HepG2 (cell line): ENCODE measurements at regions not wholly inside any gene's neighbourhood (a gene's known extent, or its start where the extent isn't known, plus 50 kb on each side); places are given as distances from the start of the nearest gene placed in this dataset.

Experiments used
- ADNP ChIP-seq: sonication (generic); formaldehyde crosslinking; IDR thresholded peaks from 2 replicates; pipeline ENCODE4 v1.4.0; 2020; ENCODE audit warnings: missing genetic modification reagents
- ARID2 ChIP-seq: sonication (generic); formaldehyde crosslinking; IDR thresholded peaks from 2 replicates; pipeline ENCODE4 v1.8.1; 2022; ENCODE audit warnings: mild to moderate bottlenecking, missing genetic modification reagents, borderline replicate concordance
- ATF1 ChIP-seq: IDR thresholded peaks from 2 replicates; pipeline ENCODE4 v1.6.1; 2016; ENCODE audit warnings: mild to moderate bottlenecking, control low read depth
- CTCF ChIP-seq: sonication (generic); formaldehyde crosslinking; IDR thresholded peaks from 2 replicates; pipeline ENCODE4 v1.5.0; 2020; ENCODE audit warnings: mild to moderate bottlenecking, missing genetic modification reagents, moderate library complexity
- HHEX ChIP-seq: IDR thresholded peaks from 2 replicates; pipeline ENCODE4 v1.6.1; 2016; ENCODE audit warnings: control low read depth
- KAT7 ChIP-seq: IDR thresholded peaks from 2 replicates; pipeline ENCODE4 v1.6.1; 2018; ENCODE audit warnings: borderline replicate concordance, missing compliant biosample characterization
- KLF11 ChIP-seq: IDR thresholded peaks from 2 replicates; pipeline ENCODE4 v1.6.1; 2016; ENCODE audit warnings: missing compliant biosample characterization
- MAFK ChIP-seq, 2 experiments: IDR thresholded peaks in 1 of 2; conservative IDR thresholded peaks in 1 of 2; 2 replicates each; pipeline ENCODE4 v1.6.1; 2011; ENCODE audit warnings: improper control_type of control experiment in 2 of 2, low read length in 2 of 2
- POLR2AphosphoS2 ChIP-seq: IDR thresholded peaks from 2 replicates; pipeline ENCODE4 v1.6.1; 2011; ENCODE audit warnings: low read depth, low read length, improper control_type of control experiment
- POLR2AphosphoS5 ChIP-seq: IDR thresholded peaks from 2 replicates; pipeline ENCODE4 v1.6.1; 2012; ENCODE audit warnings: low read depth, low read length
- ZFX ChIP-seq: sonication (generic); formaldehyde crosslinking; IDR thresholded peaks from 2 replicates; pipeline ENCODE4 v1.4.0; 2020; ENCODE audit warnings: mild to moderate bottlenecking, low read depth, missing genetic modification reagents, moderate library complexity
- ZNF121 ChIP-seq: sonication (generic); formaldehyde crosslinking; IDR thresholded peaks from 2 replicates; pipeline ENCODE4 v1.5.0; 2020; ENCODE audit warnings: mild to moderate bottlenecking, missing genetic modification reagents
- TF ChIP-seq, protein P1 (sequence below): sonication (generic); formaldehyde crosslinking; IDR thresholded peaks from 2 replicates; pipeline ENCODE4 v1.8.1; 2022; ENCODE audit warnings: low read depth, mild to moderate bottlenecking, missing genetic modification reagents
- TF ChIP-seq, protein P2 (sequence below): IDR thresholded peaks from 2 replicates; pipeline ENCODE4 v1.6.1; 2016; ENCODE audit warnings: mild to moderate bottlenecking

DNA sequence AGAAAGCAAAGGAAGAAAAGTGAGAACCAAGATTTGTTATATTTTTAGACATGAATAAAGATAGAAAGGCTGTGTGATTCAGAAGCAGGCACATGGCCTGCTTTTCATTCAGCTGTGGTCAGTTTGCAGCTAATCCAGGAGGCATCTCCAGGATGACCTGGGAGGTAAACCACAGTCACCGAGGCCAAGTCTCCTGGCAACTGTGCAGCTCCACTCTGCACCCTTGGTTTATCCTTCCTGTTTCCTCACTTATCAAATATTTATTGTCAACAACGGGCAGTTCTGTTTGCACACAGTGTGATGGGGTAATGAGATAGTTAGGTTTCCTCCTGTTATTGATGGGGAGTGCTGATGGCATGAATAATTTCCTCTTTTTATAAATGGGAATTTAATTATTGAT is 243.0 kb downstream of the PSAT1 start:
- TF ChIP-seq MAFK (conservative IDR thresholded peaks at IDR 0.05 in 1 of 2, IDR thresholded peaks at IDR 0.05 in 1 of 2; ENCODE audit: low read length in 2 of 2) (no peak), ARID2 (CRISPR knock-in tag) (no peak), ZFX (CRISPR knock-in tag) (no peak), ZNF121 (CRISPR knock-in tag) (no peak), KLF11 (no peak), ATF1 (CRISPR knock-in tag) (no peak), CTCF (CRISPR knock-in tag) (no peak), ADNP (CRISPR knock-in tag) (no peak), KAT7 (CRISPR knock-in tag) (no peak), POLR2AphosphoS2 (no peak), POLR2AphosphoS5 (no peak), HHEX (CRISPR knock-in tag) (no peak)
- TF ChIP-seq, protein P1, sequence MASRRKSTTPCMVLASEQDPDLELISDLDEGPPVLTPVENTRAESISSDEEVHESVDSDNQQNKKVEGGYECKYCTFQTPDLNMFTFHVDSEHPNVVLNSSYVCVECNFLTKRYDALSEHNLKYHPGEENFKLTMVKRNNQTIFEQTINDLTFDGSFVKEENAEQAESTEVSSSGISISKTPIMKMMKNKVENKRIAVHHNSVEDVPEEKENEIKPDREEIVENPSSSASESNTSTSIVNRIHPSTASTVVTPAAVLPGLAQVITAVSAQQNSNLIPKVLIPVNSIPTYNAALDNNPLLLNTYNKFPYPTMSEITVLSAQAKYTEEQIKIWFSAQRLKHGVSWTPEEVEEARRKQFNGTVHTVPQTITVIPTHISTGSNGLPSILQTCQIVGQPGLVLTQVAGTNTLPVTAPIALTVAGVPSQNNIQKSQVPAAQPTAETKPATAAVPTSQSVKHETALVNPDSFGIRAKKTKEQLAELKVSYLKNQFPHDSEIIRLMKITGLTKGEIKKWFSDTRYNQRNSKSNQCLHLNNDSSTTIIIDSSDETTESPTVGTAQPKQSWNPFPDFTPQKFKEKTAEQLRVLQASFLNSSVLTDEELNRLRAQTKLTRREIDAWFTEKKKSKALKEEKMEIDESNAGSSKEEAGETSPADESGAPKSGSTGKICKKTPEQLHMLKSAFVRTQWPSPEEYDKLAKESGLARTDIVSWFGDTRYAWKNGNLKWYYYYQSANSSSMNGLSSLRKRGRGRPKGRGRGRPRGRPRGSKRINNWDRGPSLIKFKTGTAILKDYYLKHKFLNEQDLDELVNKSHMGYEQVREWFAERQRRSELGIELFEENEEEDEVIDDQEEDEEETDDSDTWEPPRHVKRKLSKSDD (CRISPR knock-in tag), result no peak
- TF ChIP-seq, protein P2, sequence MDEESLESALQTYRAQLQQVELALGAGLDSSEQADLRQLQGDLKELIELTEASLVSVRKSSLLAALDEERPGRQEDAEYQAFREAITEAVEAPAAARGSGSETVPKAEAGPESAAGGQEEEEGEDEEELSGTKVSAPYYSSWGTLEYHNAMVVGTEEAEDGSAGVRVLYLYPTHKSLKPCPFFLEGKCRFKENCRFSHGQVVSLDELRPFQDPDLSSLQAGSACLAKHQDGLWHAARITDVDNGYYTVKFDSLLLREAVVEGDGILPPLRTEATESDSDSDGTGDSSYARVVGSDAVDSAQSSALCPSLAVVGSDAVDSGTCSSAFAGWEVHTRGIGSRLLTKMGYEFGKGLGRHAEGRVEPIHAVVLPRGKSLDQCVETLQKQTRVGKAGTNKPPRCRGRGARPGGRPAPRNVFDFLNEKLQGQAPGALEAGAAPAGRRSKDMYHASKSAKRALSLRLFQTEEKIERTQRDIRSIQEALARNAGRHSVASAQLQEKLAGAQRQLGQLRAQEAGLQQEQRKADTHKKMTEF (CRISPR knock-in tag), result no peak
